Prostate gland (tissue), 2 donors: ENCODE measurements at regions not wholly inside any gene's neighbourhood (a gene's known extent, or its start where the extent isn't known, plus 50 kb on each side); places are given as distances from the start of the nearest gene placed in this dataset.

ENCODE experiments used
- DNase-seq: peaks from one replicate; pipeline ENCODE4 v3.0.0-alpha.2; 2019; ENCODE audit warnings: low spot score
- H3K27ac ChIP-seq, 2 donors: fragments of 200-600 bp; sonication (generic); 2 replicates each; pipeline ENCODE4 v1.5.1; 2017 to 2019
- H3K27me3 ChIP-seq: fragments of 200-600 bp; sonication (generic); replicated peaks from 2 replicates; pipeline ENCODE4 v1.5.1; 2019; ENCODE audit not compliant: insufficient read depth
- H3K36me3 ChIP-seq, 2 donors: fragments of 200-600 bp; sonication (generic); 1 replicate in 1 of 2; 2 replicates in 1 of 2; pipeline versions ENCODE4 v1.5.1 to v1.8.1; 2017 to 2019
- H3K4me1 ChIP-seq: fragments of 200-600 bp; sonication (generic); replicated peaks from 2 replicates; pipeline ENCODE4 v1.5.1; 2019
- H3K4me3 ChIP-seq, 2 donors: fragments of 200-600 bp; sonication (generic); 2 replicates each; pipeline ENCODE4 v1.5.1; 2017 to 2019
- H3K9me3 ChIP-seq: fragments of 200-600 bp; sonication (generic); 2 replicates; pipeline ENCODE4 v1.5.1; 2017
- CTCF ChIP-seq, 4 experiments: fragments of 200-600 bp in 2 of 4; fragments of 450-650 bp in 2 of 4; sonication (generic) in 2 of 4; IDR thresholded peaks; 1 replicate in 3 of 4; 2 replicates in 1 of 4; pipeline ENCODE4 v1.5.1; 2016 to 2019; ENCODE audit warnings: antibody characterized with exemption in 4 of 4, mild to moderate bottlenecking in 2 of 4, moderate library complexity in 2 of 4
- POLR2A ChIP-seq: fragments of 450-650 bp; IDR thresholded peaks from one replicate; pipeline ENCODE4 v1.6.1; 2016; ENCODE audit warnings: antibody characterized with exemption, mild to moderate bottlenecking
- POLR2AphosphoS5 ChIP-seq: sonication (generic); formaldehyde crosslinking; IDR thresholded peaks from one replicate; pipeline ENCODE4 v1.6.1; 2017; ENCODE audit warnings: antibody characterized with exemption
- WGBS: methylation state at CpG from one replicate; pipeline ENCODE4 v1.1.5; 2018; 5-methylcytosine and 5-hydroxymethylcytosine counted together
- intact Hi-C: fragments of 100-400 bp; cut with DNase I; formaldehyde crosslinking; loops from one replicate; pipeline ENCODE4 v1.14.2; 2022

DNA sequence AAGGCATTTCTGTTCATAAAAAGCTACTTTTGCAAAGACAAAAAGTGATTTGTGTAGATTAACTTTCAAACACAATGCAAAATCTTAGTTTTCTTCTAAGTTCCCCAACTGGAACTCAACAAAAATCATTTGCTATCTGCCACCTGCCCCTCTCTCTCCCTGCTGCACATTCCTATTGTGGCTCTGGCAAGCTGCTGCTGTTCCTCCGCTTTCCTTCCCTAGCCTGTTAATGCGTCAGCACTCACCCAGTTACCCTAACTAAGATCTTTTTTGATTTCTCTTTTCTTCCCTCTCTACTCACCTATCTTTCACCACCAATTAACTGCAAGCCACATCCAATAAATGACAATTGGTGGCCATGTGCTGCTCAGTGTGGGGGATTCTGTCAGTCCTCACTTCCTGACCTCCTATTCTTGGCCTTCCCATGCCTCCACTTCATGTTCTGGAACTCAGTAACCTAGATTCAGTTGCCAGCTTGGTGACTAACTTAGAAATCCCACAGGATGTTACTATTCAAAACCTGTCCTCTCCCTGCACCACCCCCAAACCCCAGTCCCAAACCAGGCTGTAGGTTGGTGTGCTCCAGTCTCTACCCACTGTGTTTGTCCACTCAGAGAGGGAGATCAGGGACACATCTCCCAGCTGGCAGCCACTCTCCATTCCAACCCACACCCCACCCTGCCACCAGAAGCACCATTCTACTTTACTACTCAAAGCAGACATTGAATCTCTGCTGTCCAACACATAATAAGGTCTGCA lies 140.2 kb upstream of the CTTNBP2 start:
- 83% methylated on average over 2 of the region's 2 CpGs for WGBS
- no peaks in the 10 kb centered on the region for H3K4me1 ChIP-seq
- H3K4me3 ChIP-seq, result no peak overlapping the region
- H3K9me3 ChIP-seq, result no peaks in the 10 kb centered on the region
- DNase-seq, result no peak
- TF ChIP-seq CTCF (IDR thresholded peaks at IDR 0.05) (no peak), POLR2AphosphoS5 (no peak), POLR2A (no peak)
- H3K27ac ChIP-seq, result no peak overlapping the region
- intact Hi-C loops, result no loop called here
- H3K36me3 ChIP-seq, result no peaks in the 10 kb centered on the region
- no peaks in the 10 kb centered on the region for H3K27me3 ChIP-seq

- no peaks in the 10 kb centered on the region for H3K27me3 ChIP-seq
- H3K4me1 ChIP-seq, result no peaks in the 10 kb centered on the region
- 71% methylated on average over 2 of the region's 2 CpGs for WGBS
- intact Hi-C loops, result no loop called here
- H3K9me3 ChIP-seq, result no peaks in the 10 kb centered on the region
- no peaks in the 10 kb centered on the region for H3K36me3 ChIP-seq
- no peak overlapping the region for H3K4me3 ChIP-seq
- TF ChIP-seq POLR2AphosphoS5 (no peak), CTCF (IDR thresholded peaks at IDR 0.05) (no peak), POLR2A (no peak)
- H3K27ac ChIP-seq, result no peak overlapping the region
- DNase-seq, result no peak
These were observed 149.3 kb upstream of the CTTNBP2 start for GRCh38 chr7:118022546-118022945.

DNA sequence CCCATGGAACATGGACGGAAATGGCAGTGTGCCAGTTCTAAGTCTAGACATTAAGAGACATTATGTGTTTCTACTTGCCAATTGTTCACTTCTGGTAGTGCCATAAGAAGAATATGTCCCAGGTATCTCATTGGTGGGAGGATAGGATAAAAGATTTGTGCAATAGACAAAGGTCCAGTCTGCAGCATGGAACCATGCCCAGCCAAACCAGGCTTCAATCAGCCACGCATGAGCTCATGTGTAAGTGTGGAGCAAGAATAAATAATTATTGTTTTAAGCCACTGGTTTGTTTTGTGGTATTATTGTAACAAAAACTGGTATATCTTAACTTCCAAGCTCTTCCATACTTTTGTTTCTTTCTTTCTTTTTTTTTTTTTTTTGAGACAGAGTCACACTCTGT lies 153.6 kb upstream of the CTTNBP2 start:
- 77% methylated on average over 2 of the region's 2 CpGs for WGBS
- H3K9me3 ChIP-seq, result no peaks in the 10 kb centered on the region
- intact Hi-C loops, result no loop called here
- no peak for TF ChIP-seq POLR2AphosphoS5
- TF ChIP-seq POLR2A, result no peak
- TF ChIP-seq CTCF (IDR thresholded peaks at IDR 0.05), result no peak
- H3K27ac ChIP-seq, result no peak overlapping the region
- no peak for DNase-seq
- no peak overlapping the region for H3K4me3 ChIP-seq
- H3K36me3 ChIP-seq, result no peaks in the 10 kb centered on the region
- H3K4me1 ChIP-seq, result no peaks in the 10 kb centered on the region
- no peaks in the 10 kb centered on the region for H3K27me3 ChIP-seq

DNA sequence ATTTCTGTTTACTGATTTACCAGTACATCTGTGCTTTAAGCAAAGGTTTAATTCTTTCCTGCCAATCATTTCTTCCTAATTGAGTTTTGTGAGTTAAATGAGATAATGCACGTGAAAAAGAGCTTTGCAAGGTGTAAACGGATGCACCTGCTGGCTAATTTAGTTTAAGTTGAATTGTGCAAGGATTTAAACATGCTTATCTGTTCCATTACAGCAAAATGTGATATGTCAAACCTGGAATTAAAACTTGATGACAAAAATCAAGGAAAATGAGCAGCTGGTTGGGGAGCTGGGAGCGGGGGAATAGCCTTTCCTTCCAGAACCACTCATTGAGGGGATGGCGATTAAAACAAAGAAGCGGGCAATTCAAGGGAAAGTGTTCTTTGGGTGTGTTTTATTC lies 155.0 kb upstream of the CTTNBP2 start:
- H3K36me3 ChIP-seq, result no peaks in the 10 kb centered on the region
- H3K4me1 ChIP-seq, result no peaks in the 10 kb centered on the region
- no peak overlapping the region for H3K27ac ChIP-seq
- no peaks in the 10 kb centered on the region for H3K9me3 ChIP-seq
- WGBS, result 92% methylated on average over 5 of the region's 5 CpGs
- no peaks in the 10 kb centered on the region for H3K27me3 ChIP-seq
- no peak for DNase-seq
- intact Hi-C loops, result no loop called here
- H3K4me3 ChIP-seq, result no peak overlapping the region
- TF ChIP-seq POLR2AphosphoS5, result no peak

DNA sequence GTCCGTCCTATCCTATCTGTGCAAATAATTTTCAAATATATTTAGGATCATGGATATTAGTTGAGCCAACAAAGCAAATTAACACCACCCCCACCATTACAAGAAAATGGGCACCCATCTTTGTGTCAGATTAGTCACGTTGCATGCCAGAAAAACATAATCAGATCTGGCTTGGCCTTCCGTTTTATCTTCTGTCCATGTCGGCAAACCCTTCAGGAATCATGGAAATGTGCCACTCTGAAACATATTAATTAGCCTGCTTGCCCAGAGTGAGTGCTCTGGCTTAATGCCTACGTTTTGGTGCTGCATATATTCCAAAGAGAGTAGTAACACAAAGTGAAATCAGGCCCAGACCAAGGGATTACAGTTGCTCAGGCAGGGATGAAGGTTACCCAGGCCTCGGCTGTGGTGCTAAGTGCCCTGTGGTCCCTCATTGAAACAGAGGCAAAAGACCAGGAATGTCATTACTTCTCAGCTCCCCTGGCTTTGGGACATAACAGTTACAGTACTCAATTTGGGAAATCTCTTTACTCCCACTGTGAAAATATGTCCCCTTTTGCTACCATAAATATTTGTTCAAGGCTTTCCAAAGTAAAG lies 154.0 kb upstream of the LSM8 start:
- intact Hi-C loops, result no loop called here
- 17% methylated on average over 6 of the region's 6 CpGs for WGBS
- TF ChIP-seq POLR2A, result no peak
- TF ChIP-seq POLR2AphosphoS5, result no peak
- TF ChIP-seq CTCF (IDR thresholded peaks at IDR 0.05), result no peak

More for the DNA sequence above, 154.0 kb upstream of the LSM8 start:
- Histone ChIP-seq H3K4me1 (no peaks in the 10 kb centered on the region), H3K9me3 (no peaks in the 10 kb centered on the region), H3K27ac (no peak overlapping the region), H3K36me3 (no peaks in the 10 kb centered on the region), H3K27me3 (no peaks in the 10 kb centered on the region), H3K4me3 (no peak overlapping the region)
- no peak for DNase-seq
